CD14-positive monocyte (primary cell): ENCODE measurements at regions not wholly inside any gene's neighbourhood (a gene's known extent, or its start where the extent isn't known, plus 50 kb on each side); places are given as distances from the start of the nearest gene placed in this dataset.

ENCODE experiments used
- DNase-seq, 3 donors: peaks; one replicate each; pipeline ENCODE4 v3.0.0-alpha.2; 2011 to 2022
- H2AFZ ChIP-seq: 2 replicates; pipeline ENCODE4 v1.6.0; 2012; ENCODE audit warnings: mild to moderate bottlenecking, low read depth, low read length, inconsistent platforms; ENCODE audit not compliant: insufficient read depth, poor library complexity, severe bottlenecking
- H3K27ac ChIP-seq, 2 donors: 1 replicate in 1 of 2; 2 replicates in 1 of 2; pipeline ENCODE4 v1.5.1; 2012 to 2013; ENCODE audit warnings: low read length in 2 of 2, control low read depth in 1 of 2, inconsistent platforms in 1 of 2, low read depth in 1 of 2, mild to moderate bottlenecking in 1 of 2
- H3K27me3 ChIP-seq, 2 donors: one replicate each; pipeline versions ENCODE4 v1.6.0 to v1.6.1; 2011 to 2013; ENCODE audit warnings: low read length in 2 of 2; ENCODE audit not compliant: control insufficient read depth in 2 of 2, insufficient read depth in 2 of 2
- H3K36me3 ChIP-seq, 2 donors: replicated peaks in 1 of 2; 1 replicate in 1 of 2; 2 replicates in 1 of 2; pipeline versions ENCODE4 v1.5.1 to v1.6.1; 2012 to 2013; ENCODE audit warnings: low read length in 2 of 2, control low read depth in 1 of 2, inconsistent platforms in 1 of 2, mild to moderate bottlenecking in 1 of 2; ENCODE audit not compliant: insufficient read depth in 2 of 2, control insufficient read depth in 1 of 2
- H3K4me1 ChIP-seq, 2 donors: 1 replicate in 1 of 2; 2 replicates in 1 of 2; pipeline versions ENCODE4 v1.5.1 to v1.6.1; 2012 to 2013; ENCODE audit warnings: low read length in 2 of 2, control low read depth in 1 of 2, inconsistent platforms in 1 of 2, mild to moderate bottlenecking in 1 of 2, moderate library complexity in 1 of 2; ENCODE audit not compliant: insufficient read depth in 2 of 2, control insufficient read depth in 1 of 2
- H3K4me2 ChIP-seq: replicated peaks from 2 replicates; pipeline ENCODE3; 2012; ENCODE audit warnings: low read length, moderate library complexity, mild to moderate bottlenecking; ENCODE audit not compliant: poor library complexity, severe bottlenecking; ENCODE audit errors: extremely low read depth
- H3K4me3 ChIP-seq, 3 experiments: fragments of 200-600 bp in 1 of 3; sonication (generic) in 1 of 3; replicated peaks in 1 of 3; 1 replicate in 2 of 3; 2 replicates in 1 of 3; pipeline ENCODE4 v1.5.1; 2011 to 2013; ENCODE audit warnings: low read length in 3 of 3, mild to moderate bottlenecking in 3 of 3, control low read depth in 2 of 3, low read depth in 2 of 3, inconsistent platforms in 1 of 3, moderate library complexity in 1 of 3
- H3K79me2 ChIP-seq: 2 replicates; pipeline ENCODE4 v1.6.0; 2012; ENCODE audit warnings: mild to moderate bottlenecking, control low read depth, inconsistent platforms, low read length, moderate library complexity; ENCODE audit not compliant: insufficient read depth
- H3K9ac ChIP-seq: 2 replicates; pipeline ENCODE4 v1.6.0; 2017; ENCODE audit warnings: low read length, mild to moderate bottlenecking; ENCODE audit not compliant: insufficient read depth, poor library complexity, severe bottlenecking
- H3K9me3 ChIP-seq, 2 donors: replicated peaks in 1 of 2; 1 replicate in 1 of 2; 2 replicates in 1 of 2; pipeline versions ENCODE4 v1.5.1 to v1.6.1; 2012 to 2013; ENCODE audit warnings: low read length in 2 of 2, control low read depth in 1 of 2; ENCODE audit not compliant: control insufficient read depth in 1 of 2, insufficient read depth in 1 of 2
- H4K20me1 ChIP-seq: 2 replicates; pipeline ENCODE4 v1.6.0; 2012; ENCODE audit warnings: mild to moderate bottlenecking, low read length, control low read depth, moderate library complexity; ENCODE audit not compliant: insufficient read depth
- H3K27ac Mint-ChIP-seq, 7 donors: one replicate each; pipeline ENCODE4 v1.8.0; 2020; ENCODE audit warnings: mild to moderate bottlenecking in 7 of 7, mixed read lengths in 7 of 7, moderate library complexity in 6 of 7, inconsistent platforms in 2 of 7
- H3K27me3 Mint-ChIP-seq, 3 donors: one replicate each; pipeline ENCODE4 v1.8.0; 2021 to 2022; ENCODE audit warnings: low read depth in 3 of 3, mild to moderate bottlenecking in 3 of 3, mixed read lengths in 3 of 3, moderate library complexity in 3 of 3, inconsistent platforms in 1 of 3
- H3K36me3 Mint-ChIP-seq, 2 donors: one replicate each; pipeline ENCODE4 v1.8.0; 2020; ENCODE audit warnings: mixed read lengths in 2 of 2, inconsistent platforms in 1 of 2, mild to moderate bottlenecking in 1 of 2
- H3K4me1 Mint-ChIP-seq: one replicate; pipeline ENCODE4 v1.8.0; 2020; ENCODE audit warnings: mild to moderate bottlenecking, mixed read lengths
- H3K4me3 Mint-ChIP-seq, 2 donors: one replicate each; pipeline ENCODE4 v1.8.0; 2020; ENCODE audit warnings: mild to moderate bottlenecking in 2 of 2, mixed read lengths in 2 of 2, moderate library complexity in 1 of 2
- H3K9me3 Mint-ChIP-seq, 7 donors: one replicate each; pipeline ENCODE4 v1.8.0; 2020 to 2022; ENCODE audit warnings: mixed read lengths in 7 of 7, mild to moderate bottlenecking in 6 of 7, moderate library complexity in 6 of 7, inconsistent platforms in 2 of 7
- CTCF ChIP-seq: fragments of 200-600 bp; IDR thresholded peaks from one replicate; pipeline ENCODE4 v1.8.0; 2022; ENCODE audit warnings: antibody characterized with exemption, mild to moderate bottlenecking
- WGBS: methylation state at CpG from one replicate; pipeline ENCODE4 v1.1.5; 2013; ENCODE audit warnings: missing lambda C conversion rate; ENCODE audit not compliant: insufficient coverage; 5-methylcytosine and 5-hydroxymethylcytosine counted together
- intact Hi-C, 2 donors: fragments of 100-400 bp; cut with micrococcal nuclease; formaldehyde crosslinking; loops; one replicate each; pipeline versions ENCODE4 v1.15.0 to v1.15.1; 2023

- H3K36me3 ChIP-seq, result no peaks in the 10 kb centered on the region
- H3K27ac ChIP-seq, result no peak overlapping the region
- no peaks in the 10 kb centered on the region for H3K79me2 ChIP-seq
- DNase-seq, result no peak
- H3K9me3 ChIP-seq, result no peaks in the 10 kb centered on the region
- no CpG with 5 or more reads among the region's 3 CpGs for WGBS
- Mint-ChIP-seq H3K9me3 (peaks cover 9 to 16% (median 11%) of the 10 kb centered on the region in 7 donors), H3K36me3 (no peaks in the 10 kb centered on the region), H3K27ac (no peak overlapping the region), H3K4me1 (peaks cover 3% of the 10 kb centered on the region), H3K4me3 (no peak overlapping the region), H3K27me3 (no peaks in the 10 kb centered on the region)
- no peak for TF ChIP-seq CTCF
- no peak overlapping the region for H3K9ac ChIP-seq
- intact Hi-C loops, result no loop called here
- no peak overlapping the region for H2AFZ ChIP-seq
- H3K4me2 ChIP-seq, result no peak overlapping the region
- no peak overlapping the region for H3K4me3 ChIP-seq
- H4K20me1 ChIP-seq, result no peaks in the 10 kb centered on the region
- no peaks in the 10 kb centered on the region for H3K27me3 ChIP-seq
- no peaks in the 10 kb centered on the region for H3K4me1 ChIP-seq
These were observed 174.8 kb upstream of the ARG1 start for GRCh38 chr6:131398176-131398575.

GRCh38 chr6:131399433-131399832 is 173.6 kb upstream of the ARG1 start:
- intact Hi-C loops, result no loop called here
- H3K27ac ChIP-seq, result no peak overlapping the region
- no peak for TF ChIP-seq CTCF
- no peak overlapping the region for H3K4me2 ChIP-seq
- H3K4me1 Mint-ChIP-seq, result peaks cover 3% of the 10 kb centered on the region
- 6% methylated on average over 2 of the region's 4 CpGs for WGBS
- H3K4me3 ChIP-seq, result no peak overlapping the region
- H3K27me3 Mint-ChIP-seq, result peaks cover 0 to 1% (median 0%) of the 10 kb centered on the region in 3 donors
- H3K9ac ChIP-seq, result no peak overlapping the region
- H3K9me3 ChIP-seq, result no peaks in the 10 kb centered on the region
- no peaks in the 10 kb centered on the region for H3K27me3 ChIP-seq
- DNase-seq, result no peak
- H3K27ac Mint-ChIP-seq, result no peak overlapping the region
- no peaks in the 10 kb centered on the region for H4K20me1 ChIP-seq
- H3K4me1 ChIP-seq, result no peaks in the 10 kb centered on the region
- no peak overlapping the region for H3K4me3 Mint-ChIP-seq
- H3K79me2 ChIP-seq, result no peaks in the 10 kb centered on the region
- no peaks in the 10 kb centered on the region for H3K36me3 Mint-ChIP-seq
- no peak overlapping the region for H2AFZ ChIP-seq
- peaks cover 5 to 15% (median 8%) of the 10 kb centered on the region in 7 donors for H3K9me3 Mint-ChIP-seq
- no peaks in the 10 kb centered on the region for H3K36me3 ChIP-seq
